Gastroesophageal sphincter (tissue), 3 donors: ENCODE measurements at regions not wholly inside any gene's neighbourhood (a gene's known extent, or its start where the extent isn't known, plus 50 kb on each side); places are given as distances from the start of the nearest gene placed in this dataset.

Source experiments
- EP300 ChIP-seq: sonication (generic); formaldehyde crosslinking; IDR thresholded peaks from one replicate; pipeline ENCODE4 v1.6.1; 2017; ENCODE audit warnings: antibody characterized with exemption, mild to moderate bottlenecking
- POLR2A ChIP-seq, 2 donors: fragments of 450-650 bp; IDR thresholded peaks; one replicate each; pipeline ENCODE4 v1.6.1; 2017; ENCODE audit warnings: antibody characterized with exemption in 2 of 2, mild to moderate bottlenecking in 2 of 2, moderate library complexity in 1 of 2
- TF ChIP-seq, protein P1 (sequence below), 4 experiments: fragments of 200-600 bp in 2 of 4; fragments of 450-650 bp in 2 of 4; sonication (generic) in 1 of 4; IDR thresholded peaks; one replicate each; pipeline ENCODE4 v1.5.1; 2017 to 2019; ENCODE audit warnings: antibody characterized with exemption in 4 of 4, mild to moderate bottlenecking in 2 of 4, moderate library complexity in 2 of 4

DNA sequence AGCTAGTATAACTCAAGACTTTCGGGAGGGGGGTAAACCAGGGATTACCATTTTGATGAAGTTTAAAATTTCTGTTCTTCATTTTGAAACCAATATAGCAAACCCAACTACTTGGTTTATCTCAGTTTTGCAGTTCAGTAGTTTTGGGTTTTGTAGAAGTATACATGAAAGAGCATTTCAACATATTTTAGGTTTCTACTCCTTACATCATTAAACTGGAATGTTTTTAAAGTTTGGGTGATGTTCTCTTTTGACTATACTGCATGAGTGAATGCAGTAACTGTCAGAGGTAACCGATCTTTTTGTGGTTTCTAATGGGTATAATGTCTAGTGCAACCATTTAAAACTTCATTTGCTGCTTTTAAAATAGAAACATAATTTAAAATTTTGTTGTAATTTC is 248.3 kb upstream of the MAD2L1 start:
- TF ChIP-seq, protein P1, sequence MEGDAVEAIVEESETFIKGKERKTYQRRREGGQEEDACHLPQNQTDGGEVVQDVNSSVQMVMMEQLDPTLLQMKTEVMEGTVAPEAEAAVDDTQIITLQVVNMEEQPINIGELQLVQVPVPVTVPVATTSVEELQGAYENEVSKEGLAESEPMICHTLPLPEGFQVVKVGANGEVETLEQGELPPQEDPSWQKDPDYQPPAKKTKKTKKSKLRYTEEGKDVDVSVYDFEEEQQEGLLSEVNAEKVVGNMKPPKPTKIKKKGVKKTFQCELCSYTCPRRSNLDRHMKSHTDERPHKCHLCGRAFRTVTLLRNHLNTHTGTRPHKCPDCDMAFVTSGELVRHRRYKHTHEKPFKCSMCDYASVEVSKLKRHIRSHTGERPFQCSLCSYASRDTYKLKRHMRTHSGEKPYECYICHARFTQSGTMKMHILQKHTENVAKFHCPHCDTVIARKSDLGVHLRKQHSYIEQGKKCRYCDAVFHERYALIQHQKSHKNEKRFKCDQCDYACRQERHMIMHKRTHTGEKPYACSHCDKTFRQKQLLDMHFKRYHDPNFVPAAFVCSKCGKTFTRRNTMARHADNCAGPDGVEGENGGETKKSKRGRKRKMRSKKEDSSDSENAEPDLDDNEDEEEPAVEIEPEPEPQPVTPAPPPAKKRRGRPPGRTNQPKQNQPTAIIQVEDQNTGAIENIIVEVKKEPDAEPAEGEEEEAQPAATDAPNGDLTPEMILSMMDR (IDR thresholded peaks at IDR 0.05), result no peak
- TF ChIP-seq POLR2A (IDR thresholded peaks at IDR 0.05), result no peak
- TF ChIP-seq EP300, result no peak
